ENCODE measurements at regions not wholly inside any gene's neighbourhood (a gene's known extent, or its start where the extent isn't known, plus 50 kb on each side); places are given as distances from the start of the nearest gene placed in this dataset.
"Not testable (repeated sequence)": the region's sequence is repeated elsewhere in the genome, so short reads cannot be mapped to it uniquely, and the experiment has no call there.

GRCh38 chr2:105674859-105675541, 69.7 kb upstream of the NCK2 start:
- Histone ChIP-seq H3K4me1 (ENCODE audit: insufficient read depth, low read length) (no peaks in the 10 kb centered on the region), H3K4me3 (ENCODE audit: low read length) (no peak overlapping the region), H3K27me3 (ENCODE audit: insufficient read depth, low read length) (no peaks in the 10 kb centered on the region; the same call in 1 of the 2 replicates), H3K36me3 (ENCODE audit: insufficient read depth, low read depth, low read length) (no peaks in the 10 kb centered on the region), H3K9ac (ENCODE audit: low read depth, low read length) (no peak overlapping the region), H3K27ac (ENCODE audit: low read length) (no peak overlapping the region), H3K9me3 (ENCODE audit: insufficient read depth, low read depth, low read length) (no peaks in the 10 kb centered on the region)

DNA sequence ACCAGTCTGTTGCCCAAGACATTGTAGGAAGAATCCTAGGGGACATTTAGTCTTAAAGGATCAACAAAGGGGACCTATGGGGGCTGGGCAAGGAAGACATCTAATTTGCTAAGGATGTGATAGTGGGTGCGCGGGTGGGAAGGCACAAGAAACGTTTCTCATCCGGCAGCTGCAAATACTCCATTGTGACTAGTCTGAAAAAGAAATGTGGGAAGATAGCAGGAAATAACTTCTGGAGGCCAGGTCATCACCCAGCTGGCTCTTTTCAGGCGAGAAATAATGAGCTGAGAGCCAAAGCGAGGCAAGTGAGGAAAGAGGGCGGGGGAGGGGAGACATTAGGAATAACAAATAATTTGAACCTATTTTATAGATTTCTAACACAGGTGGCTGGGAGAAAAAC, 70.3 kb upstream of the NCK2 start:
- Histone ChIP-seq H3K4me3 (ENCODE audit: low read length) (no peak overlapping the region), H3K27ac (ENCODE audit: low read length) (no peak overlapping the region), H3K4me1 (ENCODE audit: insufficient read depth, low read length) (no peaks in the 10 kb centered on the region), H3K27me3 (ENCODE audit: insufficient read depth, low read length) (no peaks in the 10 kb centered on the region; the same call in 1 of the 2 replicates), H3K36me3 (ENCODE audit: insufficient read depth, low read depth, low read length) (no peaks in the 10 kb centered on the region), H3K9me3 (ENCODE audit: insufficient read depth, low read depth, low read length) (no peaks in the 10 kb centered on the region), H3K9ac (ENCODE audit: low read depth, low read length) (no peak overlapping the region)

DNA sequence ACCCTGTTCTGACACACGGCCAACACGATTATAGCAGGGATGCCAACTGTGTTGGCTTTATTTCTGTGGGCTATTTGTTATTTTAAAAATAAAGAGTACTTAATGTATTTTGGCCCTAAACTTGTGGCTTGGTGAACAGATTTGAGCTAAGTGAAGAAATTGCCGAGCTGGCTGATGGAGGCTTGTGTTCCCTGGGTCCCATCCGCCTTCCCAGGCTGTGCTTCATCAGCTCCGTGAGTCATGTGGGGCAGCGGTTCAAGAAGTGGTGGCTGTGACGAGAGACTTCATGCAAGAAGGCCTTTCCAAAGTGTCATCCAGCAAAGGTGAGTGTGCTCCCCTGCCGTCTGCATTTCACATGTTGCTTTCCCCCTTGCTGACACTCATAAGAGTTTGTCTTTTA, 73.6 kb upstream of the NCK2 start:
- Histone ChIP-seq H3K27me3 (ENCODE audit: insufficient read depth, low read length) (no peaks in the 10 kb centered on the region), H3K4me1 (ENCODE audit: insufficient read depth, low read length) (no peaks in the 10 kb centered on the region), H3K36me3 (ENCODE audit: insufficient read depth, low read depth, low read length) (no peaks in the 10 kb centered on the region), H3K27ac (ENCODE audit: low read length) (no peak overlapping the region), H3K9ac (ENCODE audit: low read depth, low read length) (no peak overlapping the region), H3K9me3 (ENCODE audit: insufficient read depth, low read depth, low read length) (peaks cover 4% of the 10 kb centered on the region), H3K4me3 (ENCODE audit: low read length) (no peak overlapping the region)

GRCh38 chr2:105669384-105669891, 75.3 kb upstream of the NCK2 start:
- Histone ChIP-seq H3K4me3 (ENCODE audit: low read length) (no peak overlapping the region), H3K9ac (ENCODE audit: low read depth, low read length) (no peak overlapping the region), H3K36me3 (ENCODE audit: insufficient read depth, low read depth, low read length) (no peaks in the 10 kb centered on the region), H3K27me3 (ENCODE audit: insufficient read depth, low read length) (no peaks in the 10 kb centered on the region), H3K9me3 (ENCODE audit: insufficient read depth, low read depth, low read length) (peaks cover 19% of the 10 kb centered on the region), H3K27ac (ENCODE audit: low read length) (no peak overlapping the region), H3K4me1 (ENCODE audit: insufficient read depth, low read length) (no peaks in the 10 kb centered on the region)

GRCh38 chr2:105665480-105665879, 79.2 kb upstream of the NCK2 start:
- H3K36me3 ChIP-seq (ENCODE audit: insufficient read depth, low read depth, low read length) = no peaks in the 10 kb centered on the region
- no peaks in the 10 kb centered on the region for H3K4me1 ChIP-seq (ENCODE audit: insufficient read depth, low read length)
- H3K9ac ChIP-seq (ENCODE audit: low read depth, low read length) = no peak overlapping the region
- H3K4me3 ChIP-seq (ENCODE audit: low read length) = no peak overlapping the region
- H3K9me3 ChIP-seq (ENCODE audit: insufficient read depth, low read depth, low read length) = peaks cover 19% of the 10 kb centered on the region
- H3K27ac ChIP-seq (ENCODE audit: low read length) = no peak overlapping the region
- no peaks in the 10 kb centered on the region for H3K27me3 ChIP-seq (ENCODE audit: insufficient read depth, low read length)

DNA sequence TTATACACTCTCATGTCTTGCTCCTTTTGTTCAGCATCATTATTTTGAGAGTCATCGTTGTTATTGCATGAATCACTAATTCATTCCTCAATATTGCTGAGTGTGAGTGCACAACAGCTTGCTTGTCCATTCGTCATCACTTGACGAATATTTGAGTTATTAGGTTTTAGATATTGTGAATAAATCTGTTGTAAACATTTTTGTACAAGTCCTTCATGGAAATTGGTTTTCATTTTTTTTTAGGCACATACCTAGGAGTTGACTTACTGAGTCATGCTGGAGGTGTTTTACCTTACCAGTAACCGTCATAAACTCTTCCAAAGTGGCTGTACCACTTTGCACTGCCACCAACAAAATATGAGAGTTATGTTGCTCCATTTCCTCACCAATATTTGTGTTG, 84.2 kb upstream of the NCK2 start:
- Histone ChIP-seq H3K4me1 (ENCODE audit: insufficient read depth, low read length) (no peaks in the 10 kb centered on the region), H3K4me3 (ENCODE audit: low read length) (no peak overlapping the region), H3K27ac (ENCODE audit: low read length) (no peak overlapping the region), H3K9ac (ENCODE audit: low read depth, low read length) (no peak overlapping the region), H3K9me3 (ENCODE audit: insufficient read depth, low read depth, low read length) (peaks cover 8% of the 10 kb centered on the region), H3K27me3 (ENCODE audit: insufficient read depth, low read length) (no peaks in the 10 kb centered on the region), H3K36me3 (ENCODE audit: insufficient read depth, low read depth, low read length) (no peaks in the 10 kb centered on the region)

GRCh38 chr2:105655723-105656606, 88.7 kb upstream of the NCK2 start:
- not testable (repeated sequence) for H3K9me3 ChIP-seq (ENCODE audit: insufficient read depth, low read depth, low read length); H3K4me3 ChIP-seq (ENCODE audit: low read length); H3K36me3 ChIP-seq (ENCODE audit: insufficient read depth, low read depth, low read length); H3K27me3 ChIP-seq (ENCODE audit: insufficient read depth, low read length); H3K27ac ChIP-seq (ENCODE audit: low read length); H3K9ac ChIP-seq (ENCODE audit: low read depth, low read length); H3K4me1 ChIP-seq (ENCODE audit: insufficient read depth, low read length)

DNA sequence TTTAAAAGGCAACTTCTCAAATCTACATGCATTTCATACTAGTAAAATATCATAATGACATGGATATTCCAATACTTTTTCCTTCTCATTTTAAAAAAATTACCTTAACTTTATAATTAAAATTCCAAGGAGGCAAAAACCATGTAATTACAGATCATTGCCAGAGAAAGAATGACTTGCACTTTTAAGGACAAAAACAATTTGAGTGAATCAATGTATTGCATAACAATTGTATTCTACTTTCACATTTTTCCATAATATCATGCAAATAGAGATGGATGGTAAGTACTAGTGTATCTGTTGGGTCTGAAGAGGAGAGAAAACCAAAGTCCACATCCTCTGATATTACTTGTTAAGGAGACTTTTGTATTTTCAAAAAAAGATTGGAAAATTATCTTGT, 89.5 kb upstream of the NCK2 start:
- H3K27ac ChIP-seq (ENCODE audit: low read length) = no peak overlapping the region
- no peaks in the 10 kb centered on the region for H3K9me3 ChIP-seq (ENCODE audit: insufficient read depth, low read depth, low read length)
- peaks cover 6% of the 10 kb centered on the region; the same call in 1 of the 2 replicates for H3K4me1 ChIP-seq (ENCODE audit: insufficient read depth, low read length)
- H3K4me3 ChIP-seq (ENCODE audit: low read length) = no peak overlapping the region
- no peak overlapping the region for H3K9ac ChIP-seq (ENCODE audit: low read depth, low read length)
- H3K36me3 ChIP-seq (ENCODE audit: insufficient read depth, low read depth, low read length) = no peaks in the 10 kb centered on the region
- no peaks in the 10 kb centered on the region for H3K27me3 ChIP-seq (ENCODE audit: insufficient read depth, low read length)

- Histone ChIP-seq H3K27me3 (ENCODE audit: insufficient read depth, low read length) (no peaks in the 10 kb centered on the region), H3K4me1 (ENCODE audit: insufficient read depth, low read length) (peaks cover 6% of the 10 kb centered on the region; the same call in 1 of the 2 replicates), H3K36me3 (ENCODE audit: insufficient read depth, low read depth, low read length) (no peaks in the 10 kb centered on the region), H3K9ac (ENCODE audit: low read depth, low read length) (no peak overlapping the region), H3K9me3 (ENCODE audit: insufficient read depth, low read depth, low read length) (0 out of 2 replicates have a peak, but pooled peaks cover under 1% of the 10 kb centered on the region), H3K27ac (ENCODE audit: low read length) (no peak overlapping the region), H3K4me3 (ENCODE audit: low read length) (no peak overlapping the region)
These were observed 90.2 kb upstream of the NCK2 start for GRCh38 chr2:105654474-105655004.

GRCh38 chr2:105653302-105653701, 91.4 kb upstream of the NCK2 start:
- Histone ChIP-seq H3K9ac (ENCODE audit: low read depth, low read length) (no peak overlapping the region), H3K36me3 (ENCODE audit: insufficient read depth, low read depth, low read length) (no peaks in the 10 kb centered on the region), H3K4me3 (ENCODE audit: low read length) (no peak overlapping the region), H3K4me1 (ENCODE audit: insufficient read depth, low read length) (peaks cover 6% of the 10 kb centered on the region; the same call in 1 of the 2 replicates), H3K9me3 (ENCODE audit: insufficient read depth, low read depth, low read length) (peaks cover 6% of the 10 kb centered on the region; the same call in 1 of the 2 replicates), H3K27ac (ENCODE audit: low read length) (no peak overlapping the region), H3K27me3 (ENCODE audit: insufficient read depth, low read length) (no peaks in the 10 kb centered on the region)

DNA sequence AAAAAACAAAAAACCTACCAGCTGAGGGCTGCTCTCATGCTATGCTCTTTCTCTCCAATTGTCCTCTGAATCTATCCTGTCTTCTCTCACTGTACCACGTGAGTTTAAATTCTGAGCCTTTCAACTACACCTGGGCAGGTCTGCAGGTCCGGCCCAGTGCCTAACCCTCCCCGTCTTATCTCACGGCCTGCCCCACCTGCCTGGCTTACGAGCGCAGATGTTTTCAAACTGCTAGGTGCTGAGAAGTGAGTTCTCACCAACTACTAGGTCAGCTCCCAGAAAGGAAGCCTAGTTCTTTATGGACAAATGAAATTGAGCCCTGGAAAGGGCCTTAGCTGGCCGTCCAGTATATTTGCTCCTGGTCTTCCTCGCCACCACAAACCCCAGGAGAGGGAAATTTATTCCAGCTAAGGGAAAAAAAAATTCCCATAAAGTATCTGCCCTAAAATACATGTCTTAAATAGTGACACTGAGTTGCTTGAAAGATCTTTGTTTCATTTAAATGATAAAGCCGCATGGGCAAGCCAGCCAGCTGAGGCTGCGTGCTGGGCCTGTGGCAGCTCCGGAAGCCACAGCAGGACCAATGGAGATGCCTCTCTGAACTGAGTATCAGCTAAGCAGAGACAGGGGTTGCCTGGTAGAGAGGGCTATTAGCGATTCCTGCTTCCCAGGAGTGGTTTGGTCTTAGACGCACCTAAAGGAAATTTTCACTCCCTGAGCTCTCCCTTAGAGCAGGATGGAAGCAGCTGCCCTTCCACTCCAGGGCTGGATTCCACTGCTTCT, 92.5 kb upstream of the NCK2 start:
- Histone ChIP-seq H3K9ac (ENCODE audit: low read depth, low read length) (no peak overlapping the region), H3K4me1 (ENCODE audit: insufficient read depth, low read length) (peaks cover 9% of the 10 kb centered on the region; the same call in 1 of the 2 replicates), H3K4me3 (ENCODE audit: low read length) (no peak overlapping the region), H3K9me3 (ENCODE audit: insufficient read depth, low read depth, low read length) (peaks cover 6% of the 10 kb centered on the region; the same call in 1 of the 2 replicates), H3K36me3 (ENCODE audit: insufficient read depth, low read depth, low read length) (no peaks in the 10 kb centered on the region), H3K27me3 (ENCODE audit: insufficient read depth, low read length) (no peaks in the 10 kb centered on the region), H3K27ac (ENCODE audit: low read length) (no peak overlapping the region)

All from iPS-20b (cell line).